GM12874 (cell line): ENCODE measurements at regions not wholly inside any gene's neighbourhood (a gene's known extent, or its start where the extent isn't known, plus 50 kb on each side); places are given as distances from the start of the nearest gene placed in this dataset.

Source experiments
- TF ChIP-seq, protein P1 (sequence below): IDR thresholded peaks from 2 replicates; pipeline ENCODE4 v1.5.1; 2011; ENCODE audit warnings: low read depth, mild to moderate bottlenecking, control low read depth, low read length, moderate library complexity; ENCODE audit not compliant: insufficient read depth

DNA sequence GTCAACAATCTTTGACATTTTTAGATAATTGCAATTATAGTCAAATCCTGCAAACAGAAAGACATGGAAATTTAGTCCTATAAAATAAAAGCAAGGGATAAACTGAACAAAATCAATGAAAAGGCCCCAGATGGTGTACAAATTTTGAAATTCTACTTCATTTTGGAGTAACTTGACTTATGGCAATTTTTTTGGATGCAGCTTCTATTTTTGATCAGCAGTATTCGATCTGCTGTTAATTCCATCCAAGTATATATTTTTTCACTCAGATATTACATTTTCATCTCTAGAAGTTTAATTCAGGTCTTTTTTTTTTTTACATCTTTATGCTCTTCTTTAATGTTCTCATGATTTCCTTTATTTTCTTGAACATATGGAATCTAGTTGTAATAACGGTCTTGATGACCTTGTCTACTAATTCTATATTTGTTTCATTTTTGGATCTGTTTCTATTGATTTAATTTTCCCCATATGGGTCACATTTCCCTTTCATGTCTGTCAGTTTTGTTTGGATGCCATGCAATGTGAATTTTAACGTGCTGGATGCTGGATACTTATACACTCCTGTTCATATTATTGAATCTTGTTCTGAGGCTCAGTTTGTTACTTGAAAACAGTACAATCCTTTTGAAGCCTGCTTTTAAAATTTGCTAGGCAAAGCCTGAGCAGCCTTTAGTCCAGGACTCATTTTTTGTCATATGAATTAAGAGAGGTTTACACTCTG lies 164.3 kb upstream of the FAM3C start:
- TF ChIP-seq, protein P1, sequence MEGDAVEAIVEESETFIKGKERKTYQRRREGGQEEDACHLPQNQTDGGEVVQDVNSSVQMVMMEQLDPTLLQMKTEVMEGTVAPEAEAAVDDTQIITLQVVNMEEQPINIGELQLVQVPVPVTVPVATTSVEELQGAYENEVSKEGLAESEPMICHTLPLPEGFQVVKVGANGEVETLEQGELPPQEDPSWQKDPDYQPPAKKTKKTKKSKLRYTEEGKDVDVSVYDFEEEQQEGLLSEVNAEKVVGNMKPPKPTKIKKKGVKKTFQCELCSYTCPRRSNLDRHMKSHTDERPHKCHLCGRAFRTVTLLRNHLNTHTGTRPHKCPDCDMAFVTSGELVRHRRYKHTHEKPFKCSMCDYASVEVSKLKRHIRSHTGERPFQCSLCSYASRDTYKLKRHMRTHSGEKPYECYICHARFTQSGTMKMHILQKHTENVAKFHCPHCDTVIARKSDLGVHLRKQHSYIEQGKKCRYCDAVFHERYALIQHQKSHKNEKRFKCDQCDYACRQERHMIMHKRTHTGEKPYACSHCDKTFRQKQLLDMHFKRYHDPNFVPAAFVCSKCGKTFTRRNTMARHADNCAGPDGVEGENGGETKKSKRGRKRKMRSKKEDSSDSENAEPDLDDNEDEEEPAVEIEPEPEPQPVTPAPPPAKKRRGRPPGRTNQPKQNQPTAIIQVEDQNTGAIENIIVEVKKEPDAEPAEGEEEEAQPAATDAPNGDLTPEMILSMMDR, result no peak

DNA sequence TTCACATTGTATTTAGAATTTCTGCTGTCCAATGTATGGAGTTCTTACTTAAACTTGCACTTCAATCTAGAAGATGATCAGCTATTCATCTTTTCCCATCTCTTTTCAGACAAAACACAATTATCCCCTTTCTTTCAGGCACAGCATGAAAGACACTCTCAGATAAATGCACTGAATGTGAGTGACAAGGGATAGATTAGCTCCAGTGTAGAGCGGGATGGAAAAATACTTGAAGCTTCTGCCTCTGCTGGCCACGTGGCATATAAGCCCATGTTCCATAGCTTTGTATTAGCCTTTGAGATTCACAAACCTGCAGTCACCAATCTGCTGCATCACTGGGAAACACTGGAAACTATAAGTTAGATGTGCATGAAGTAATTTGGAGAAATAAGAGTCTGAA lies 162.2 kb upstream of the FAM3C start:
- TF ChIP-seq, protein P1, result no peak

DNA sequence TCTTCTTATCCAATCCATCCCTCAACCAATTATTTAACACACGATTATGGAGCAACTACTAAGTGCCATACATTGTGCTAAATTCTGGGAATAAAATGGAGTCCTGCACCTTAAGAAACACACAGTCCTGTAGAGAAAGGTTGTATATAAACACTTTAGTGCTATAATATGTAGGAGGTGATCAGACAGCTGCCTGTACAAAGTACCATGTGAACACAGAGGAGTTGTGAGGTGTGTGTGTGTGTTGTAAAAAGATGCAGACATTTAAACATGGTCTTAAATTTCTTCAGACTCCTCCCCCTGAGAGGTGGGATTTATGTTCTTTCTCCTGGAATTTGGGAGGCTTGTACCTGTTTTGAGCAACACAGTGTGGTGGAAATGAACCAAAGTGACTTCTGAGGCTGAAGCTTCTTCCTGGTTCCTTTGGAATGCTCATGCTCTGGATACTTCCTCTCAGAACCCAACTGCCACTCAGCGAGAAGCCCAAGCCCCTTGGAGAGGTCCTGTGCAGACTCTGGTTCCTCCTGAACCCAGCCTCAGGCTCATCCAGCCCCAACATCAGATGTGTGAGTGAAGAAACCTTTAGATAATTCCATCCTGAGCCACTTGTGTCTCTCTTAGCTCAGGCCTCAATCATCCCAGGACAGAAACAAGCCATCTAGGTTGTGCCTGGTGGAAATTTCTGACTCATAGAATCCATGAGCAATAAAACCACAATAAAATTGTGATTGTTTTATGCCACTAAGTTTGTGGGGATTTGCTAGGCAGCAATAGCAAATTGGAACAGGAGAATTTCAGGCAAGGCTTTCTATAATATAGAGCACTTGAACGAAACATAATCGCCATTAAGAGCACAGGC lies 161.2 kb upstream of the FAM3C start:
- TF ChIP-seq, protein P1, result no peak

DNA sequence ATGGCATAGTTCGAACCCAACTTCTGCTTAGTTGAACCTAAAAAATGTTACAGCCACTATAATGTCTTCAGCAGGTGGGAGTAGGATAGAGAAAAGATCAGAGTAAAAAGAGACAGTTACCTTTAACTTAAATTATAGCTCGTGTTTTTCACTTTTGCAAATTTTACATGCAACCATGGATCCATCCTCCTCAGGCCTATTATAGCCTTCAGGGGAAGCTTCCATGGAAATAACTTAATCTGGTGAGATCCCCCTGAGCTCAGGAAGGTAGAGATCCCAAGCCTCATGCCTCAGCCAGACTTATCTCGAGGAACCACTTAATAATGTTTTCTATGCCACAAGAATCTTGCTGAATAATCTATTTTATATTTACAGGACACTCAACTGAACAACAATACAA lies 159.4 kb upstream of the FAM3C start:
- TF ChIP-seq, protein P1, result no peak

DNA sequence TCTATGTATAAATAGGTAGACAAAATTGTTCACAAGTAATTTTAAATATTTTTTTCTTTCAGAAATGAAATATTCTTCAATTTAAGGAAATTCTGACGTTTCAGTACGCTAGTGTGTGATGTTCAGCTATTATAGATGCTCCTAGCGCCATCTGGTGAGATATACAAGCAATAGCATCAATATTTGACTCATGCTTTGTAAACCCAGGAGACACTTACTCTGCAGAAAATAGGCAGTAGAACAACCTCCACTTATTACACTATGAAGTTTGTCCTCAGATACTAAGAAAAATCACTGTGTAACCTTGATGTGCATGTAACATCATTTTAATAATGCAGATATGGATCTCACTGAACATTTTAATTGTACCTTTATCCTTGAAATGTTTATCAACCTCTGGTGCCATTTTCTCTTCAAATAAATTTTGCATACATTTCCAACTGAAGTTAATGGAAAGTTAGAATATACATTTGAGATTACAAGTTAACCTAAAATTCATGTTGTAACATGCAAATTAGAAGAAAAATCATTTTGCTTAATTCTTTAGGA lies 151.5 kb upstream of the FAM3C start:
- TF ChIP-seq, protein P1, result peak; percentile 45

DNA sequence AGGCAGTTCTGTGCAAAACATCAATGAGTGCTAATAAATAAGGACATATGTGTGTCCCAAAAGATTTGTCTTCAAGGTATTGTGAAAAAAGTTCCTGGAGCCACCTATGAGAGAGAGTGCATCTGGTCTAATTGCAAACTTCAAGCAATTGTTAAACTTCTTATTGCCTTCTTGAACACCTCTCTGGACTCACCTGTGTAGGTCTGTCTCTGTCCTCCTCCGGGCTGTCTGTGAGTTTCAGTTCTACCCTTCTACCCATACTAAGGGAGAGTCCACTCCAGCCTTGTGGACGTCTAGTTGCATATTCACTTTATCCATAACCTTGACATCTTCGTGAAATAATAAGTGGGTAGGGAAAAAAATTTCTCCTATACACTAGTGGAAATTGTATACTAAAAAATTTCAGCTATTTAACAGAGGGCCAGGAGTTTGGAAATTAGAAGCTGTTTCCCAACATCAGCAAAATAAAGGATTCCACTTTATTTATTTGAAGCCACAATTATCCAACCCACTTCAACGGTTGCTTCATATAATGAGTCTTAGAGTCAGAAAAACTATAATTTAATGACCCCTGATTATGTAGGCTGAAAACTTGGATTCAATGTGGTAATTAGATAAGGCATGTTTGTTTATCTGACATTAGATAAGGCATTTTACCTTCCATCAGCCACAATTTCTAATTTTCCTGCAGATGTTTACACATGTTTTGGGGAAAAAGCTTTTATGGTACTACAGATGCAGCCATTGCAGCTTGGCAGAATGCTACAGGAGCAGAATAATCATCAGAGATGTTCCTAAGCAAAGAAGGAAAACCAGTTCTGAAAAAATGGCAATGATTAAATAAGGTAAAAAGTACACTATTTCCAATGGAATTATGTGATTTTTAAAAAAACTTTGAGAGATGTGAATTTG lies 150.8 kb upstream of the FAM3C start:
- TF ChIP-seq, protein P1, result no peak
